ENCODE measurements at regions not wholly inside any gene's neighbourhood (a gene's known extent, or its start where the extent isn't known, plus 50 kb on each side); places are given as distances from the start of the nearest gene placed in this dataset.

GRCh38 chr7:446289-446935 is 73.2 kb downstream of the PDGFA start:
- H3K4me3 ChIP-seq (ENCODE audit: low read length) = no peak overlapping the region
- H3K9me3 ChIP-seq (replicated peaks; ENCODE audit: low read length) = no peaks in the 10 kb centered on the region
- H3K36me3 ChIP-seq (ENCODE audit: insufficient read depth, low read length) = no peaks in the 10 kb centered on the region
- H3K4me1 ChIP-seq (ENCODE audit: control insufficient read depth, insufficient read depth, low read length) = no peaks in the 10 kb centered on the region
- peaks cover 25% of the 10 kb centered on the region for H3K27me3 ChIP-seq (ENCODE audit: control insufficient read depth, insufficient read depth, low read length)
- H3K9ac ChIP-seq (ENCODE audit: low read depth, low read length) = no peak overlapping the region
- no peak overlapping the region for H3K4me2 ChIP-seq (ENCODE audit: low read length)

Data from skeletal muscle satellite cell (primary cell).